ENCODE measurements at regions not wholly inside any gene's neighbourhood (a gene's known extent, or its start where the extent isn't known, plus 50 kb on each side); places are given as distances from the start of the nearest gene placed in this dataset.

- ATAC-seq: no peak
- H3K4me1 ChIP-seq (ENCODE audit: control insufficient read depth, insufficient read depth, low read length): no peaks in the 10 kb centered on the region
- intact Hi-C loops (cut with DNase I): no loop called here
Observed at GRCh38 chr1:209439828-209440227, 143.7 kb upstream of the CAMK1G start.

GRCh38 chr1:209443361-209443931 is 140.1 kb upstream of the CAMK1G start:
- intact Hi-C loops (cut with DNase I): no loop called here
- DNase-seq (no peak), ATAC-seq (no peak)
- Histone ChIP-seq H3K27me3 (ENCODE audit: control insufficient read depth, insufficient read depth) (no peaks in the 10 kb centered on the region), H3K9me3 (ENCODE audit: control insufficient read depth, low read length) (no peaks in the 10 kb centered on the region), H3K4me3 (ENCODE audit: low read length) (no peak overlapping the region), H3K4me1 (ENCODE audit: control insufficient read depth, insufficient read depth, low read length) (no peaks in the 10 kb centered on the region), H3K27ac (ENCODE audit: low read length) (no peak overlapping the region)
- 78% methylated on average over 5 of the region's 5 CpGs for WGBS

More at GRCh38 chr1:209439828-209440227, 143.7 kb upstream of the CAMK1G start:
- Histone ChIP-seq H3K27ac (ENCODE audit: low read length) (no peak overlapping the region), H3K4me3 (ENCODE audit: low read length) (no peak overlapping the region), H3K27me3 (ENCODE audit: control insufficient read depth, insufficient read depth) (no peaks in the 10 kb centered on the region), H3K9me3 (ENCODE audit: control insufficient read depth, low read length) (no peaks in the 10 kb centered on the region)
- no peak for DNase-seq
- 88% methylated on average over 3 of the region's 3 CpGs for WGBS

- H3K27ac ChIP-seq (ENCODE audit: low read length): no peak overlapping the region
- no peaks in the 10 kb centered on the region for H3K4me1 ChIP-seq (ENCODE audit: control insufficient read depth, insufficient read depth, low read length)
- H3K9me3 ChIP-seq (ENCODE audit: control insufficient read depth, low read length): no peaks in the 10 kb centered on the region
- H3K27me3 ChIP-seq (ENCODE audit: control insufficient read depth, insufficient read depth): no peaks in the 10 kb centered on the region
- DNase-seq (no peak), ATAC-seq (no peak)
- 77% methylated on average over 3 of the region's 3 CpGs for WGBS
- H3K4me3 ChIP-seq (ENCODE audit: low read length): no peak overlapping the region
- intact Hi-C loops (cut with DNase I): no loop called here
Observed at GRCh38 chr1:209443975-209444651, 139.4 kb upstream of the CAMK1G start.

- intact Hi-C loops (cut with DNase I): no loop called here
- H3K27ac ChIP-seq (ENCODE audit: low read length): no peak overlapping the region
- WGBS: 75% methylated on average over 3 of the region's 3 CpGs
- no peaks in the 10 kb centered on the region for H3K27me3 ChIP-seq (ENCODE audit: control insufficient read depth, insufficient read depth)
- DNase-seq (no peak), ATAC-seq (no peak)
- H3K9me3 ChIP-seq (ENCODE audit: control insufficient read depth, low read length): no peaks in the 10 kb centered on the region
- H3K4me1 ChIP-seq (ENCODE audit: control insufficient read depth, insufficient read depth, low read length): no peaks in the 10 kb centered on the region
- no peak overlapping the region for H3K4me3 ChIP-seq (ENCODE audit: low read length)
Observed at GRCh38 chr1:209444961-209445360, 138.6 kb upstream of the CAMK1G start.

GRCh38 chr1:209445576-209445975 is 137.9 kb upstream of the CAMK1G start:
- H3K4me1 ChIP-seq (ENCODE audit: control insufficient read depth, insufficient read depth, low read length): no peaks in the 10 kb centered on the region
- no peaks in the 10 kb centered on the region for H3K9me3 ChIP-seq (ENCODE audit: control insufficient read depth, low read length)
- intact Hi-C loops (cut with DNase I): no loop called here
- H3K27me3 ChIP-seq (ENCODE audit: control insufficient read depth, insufficient read depth): no peaks in the 10 kb centered on the region
- H3K4me3 ChIP-seq (ENCODE audit: low read length): no peak overlapping the region
- ATAC-seq: no peak
- whole genome bisulfite sequencing: 95% methylated on average over 5 of the region's 5 CpGs
- H3K27ac ChIP-seq (ENCODE audit: low read length): no peak overlapping the region
- no peak for DNase-seq

- no peak overlapping the region for H3K4me3 ChIP-seq (ENCODE audit: low read length)
Observed at GRCh38 chr1:209446356-209446755, 137.2 kb upstream of the CAMK1G start.

GRCh38 chr1:209454340-209454994 is 129.0 kb upstream of the CAMK1G start:
- Histone ChIP-seq H3K9me3 (ENCODE audit: control insufficient read depth, low read length) (no peaks in the 10 kb centered on the region), H3K4me3 (ENCODE audit: low read length) (no peak overlapping the region), H3K4me1 (ENCODE audit: control insufficient read depth, insufficient read depth, low read length) (no peaks in the 10 kb centered on the region), H3K27me3 (ENCODE audit: control insufficient read depth, insufficient read depth) (no peaks in the 10 kb centered on the region), H3K27ac (ENCODE audit: low read length) (no peak overlapping the region)
- 81% methylated on average over 2 of the region's 2 CpGs for WGBS
- ATAC-seq: no peak
- intact Hi-C loops (cut with DNase I): no loop called here
- no peak for DNase-seq

More at GRCh38 chr1:209446356-209446755, 137.2 kb upstream of the CAMK1G start:
- WGBS: 88% methylated on average over 1 of the region's 1 CpG
- Histone ChIP-seq H3K4me1 (ENCODE audit: control insufficient read depth, insufficient read depth, low read length) (no peaks in the 10 kb centered on the region), H3K27ac (ENCODE audit: low read length) (no peak overlapping the region), H3K27me3 (ENCODE audit: control insufficient read depth, insufficient read depth) (no peaks in the 10 kb centered on the region), H3K9me3 (ENCODE audit: control insufficient read depth, low read length) (no peaks in the 10 kb centered on the region)
- intact Hi-C loops (cut with DNase I): no loop called here
- ATAC-seq (no peak), DNase-seq (no peak)

GRCh38 chr1:209455145-209455544 is 128.4 kb upstream of the CAMK1G start:
- intact Hi-C loops (cut with DNase I): no loop called here

GRCh38 chr1:209455661-209456358 is 127.7 kb upstream of the CAMK1G start:
- Histone ChIP-seq H3K27me3 (ENCODE audit: control insufficient read depth, insufficient read depth) (no peaks in the 10 kb centered on the region), H3K27ac (ENCODE audit: low read length) (no peak overlapping the region), H3K9me3 (ENCODE audit: control insufficient read depth, low read length) (no peaks in the 10 kb centered on the region), H3K4me3 (ENCODE audit: low read length) (no peak overlapping the region), H3K4me1 (ENCODE audit: control insufficient read depth, insufficient read depth, low read length) (no peaks in the 10 kb centered on the region)
- 64% methylated on average over 6 of the region's 6 CpGs for WGBS
- DNase-seq (no peak), ATAC-seq (no peak)
- intact Hi-C loops (cut with DNase I): no loop called here

More at GRCh38 chr1:209455145-209455544, 128.4 kb upstream of the CAMK1G start:
- WGBS: 59% methylated on average over 3 of the region's 3 CpGs
- Histone ChIP-seq H3K27me3 (ENCODE audit: control insufficient read depth, insufficient read depth) (no peaks in the 10 kb centered on the region), H3K9me3 (ENCODE audit: control insufficient read depth, low read length) (no peaks in the 10 kb centered on the region), H3K4me1 (ENCODE audit: control insufficient read depth, insufficient read depth, low read length) (no peaks in the 10 kb centered on the region), H3K27ac (ENCODE audit: low read length) (no peak overlapping the region), H3K4me3 (ENCODE audit: low read length) (no peak overlapping the region)
- no peak for DNase-seq
- ATAC-seq: no peak

GRCh38 chr1:209456878-209457277 is 126.6 kb upstream of the CAMK1G start:
- 21% methylated on average over 1 of the region's 1 CpG for WGBS
- no peak for DNase-seq
- intact Hi-C loops (cut with DNase I): no loop called here
- no peaks in the 10 kb centered on the region for H3K4me1 ChIP-seq (ENCODE audit: control insufficient read depth, insufficient read depth, low read length)
- ATAC-seq: no peak
- H3K27ac ChIP-seq (ENCODE audit: low read length): no peak overlapping the region
- H3K9me3 ChIP-seq (ENCODE audit: control insufficient read depth, low read length): no peaks in the 10 kb centered on the region
- H3K27me3 ChIP-seq (ENCODE audit: control insufficient read depth, insufficient read depth): no peaks in the 10 kb centered on the region
- H3K4me3 ChIP-seq (ENCODE audit: low read length): no peak overlapping the region
